ENCODE measurements at regions not wholly inside any gene's neighbourhood (a gene's known extent, or its start where the extent isn't known, plus 50 kb on each side); places are given as distances from the start of the nearest gene placed in this dataset. TPM values are rescaled to one million over a fixed set of nuclear protein-coding genes. Genes with fewer than 3 reads are reported as not detected.

Small RNAs in the stretch of these regions (microRNA-seq; reads per million reads assigned to microRNA genes)
- gene MIR4255, result not detected
